ENCODE measurements at regions not wholly inside any gene's neighbourhood (a gene's known extent, or its start where the extent isn't known, plus 50 kb on each side); places are given as distances from the start of the nearest gene placed in this dataset.

- no peak for DNase-seq (ENCODE audit: low read depth in 3 of 3)
These were observed 606.6 kb upstream of the DPP6 start for GRCh38 chr7:153445641-153446040.

GRCh38 chr7:153446490-153446889 is 605.7 kb upstream of the DPP6 start:
- DNase-seq (ENCODE audit: low read depth in 3 of 3): no peak

- no peak for DNase-seq (ENCODE audit: low read depth in 3 of 3)
These were observed 605.2 kb upstream of the DPP6 start for GRCh38 chr7:153447011-153447410.

GRCh38 chr7:153452661-153453060 is 599.5 kb upstream of the DPP6 start:
- no peak for DNase-seq (ENCODE audit: low read depth in 3 of 3)

GRCh38 chr7:153454306-153454705 is 597.9 kb upstream of the DPP6 start:
- DNase-seq (ENCODE audit: low read depth in 3 of 3): no peak

- no peak for DNase-seq (ENCODE audit: low read depth in 3 of 3)
These were observed 594.5 kb upstream of the DPP6 start for GRCh38 chr7:153457746-153458145.

GRCh38 chr7:153470004-153470671 is 582.1 kb upstream of the DPP6 start:
- no peak for DNase-seq (ENCODE audit: low read depth in 3 of 3)

GRCh38 chr7:153472516-153472915 is 579.7 kb upstream of the DPP6 start:
- no peak for DNase-seq (ENCODE audit: low read depth in 3 of 3)

GRCh38 chr7:153473185-153473584 is 579.0 kb upstream of the DPP6 start:
- no peak for DNase-seq (ENCODE audit: low read depth in 3 of 3)

- DNase-seq (ENCODE audit: low read depth in 3 of 3): no peak
These were observed 577.0 kb upstream of the DPP6 start for GRCh38 chr7:153475239-153475638.

GRCh38 chr7:153476166-153476565 is 576.0 kb upstream of the DPP6 start:
- no peak for DNase-seq (ENCODE audit: low read depth in 3 of 3)

- no peak for DNase-seq (ENCODE audit: low read depth in 3 of 3)
These were observed 555.9 kb upstream of the DPP6 start for GRCh38 chr7:153496257-153496656.

- DNase-seq (ENCODE audit: low read depth in 3 of 3): no peak
These were observed 549.1 kb upstream of the DPP6 start for GRCh38 chr7:153503093-153503492.

- no peak for DNase-seq (ENCODE audit: low read depth in 3 of 3)
These were observed 547.7 kb upstream of the DPP6 start for GRCh38 chr7:153504288-153505075.

GRCh38 chr7:153507885-153508284 is 544.3 kb upstream of the DPP6 start:
- DNase-seq (ENCODE audit: low read depth in 3 of 3): no peak

GRCh38 chr7:153509768-153510167 is 542.4 kb upstream of the DPP6 start:
- DNase-seq (ENCODE audit: low read depth in 3 of 3): no peak

- DNase-seq (ENCODE audit: low read depth in 3 of 3): no peak
These were observed 541.5 kb upstream of the DPP6 start for GRCh38 chr7:153510674-153511073.

- no peak for DNase-seq (ENCODE audit: low read depth in 3 of 3)
These were observed 538.2 kb upstream of the DPP6 start for GRCh38 chr7:153514032-153514431.

- DNase-seq (ENCODE audit: low read depth in 3 of 3): no peak
These were observed 536.8 kb upstream of the DPP6 start for GRCh38 chr7:153515359-153515758.

GRCh38 chr7:153518201-153518984 is 533.8 kb upstream of the DPP6 start:
- no peak for DNase-seq (ENCODE audit: low read depth in 3 of 3)

GRCh38 chr7:153521370-153521769 is 530.8 kb upstream of the DPP6 start:
- no peak for DNase-seq (ENCODE audit: low read depth in 3 of 3)

GRCh38 chr7:153522261-153522660 is 529.9 kb upstream of the DPP6 start:
- no peak for DNase-seq (ENCODE audit: low read depth in 3 of 3)

Measured in stimulated activated CD4-positive, alpha-beta T cell treated with anti-CD3 and anti-CD28 coated beads, TNF-alpha, amount 100 ng/mL, for 24 hours (primary cell).